ENCODE measurements at regions not wholly inside any gene's neighbourhood (a gene's known extent, or its start where the extent isn't known, plus 50 kb on each side); places are given as distances from the start of the nearest gene placed in this dataset.

DNA sequence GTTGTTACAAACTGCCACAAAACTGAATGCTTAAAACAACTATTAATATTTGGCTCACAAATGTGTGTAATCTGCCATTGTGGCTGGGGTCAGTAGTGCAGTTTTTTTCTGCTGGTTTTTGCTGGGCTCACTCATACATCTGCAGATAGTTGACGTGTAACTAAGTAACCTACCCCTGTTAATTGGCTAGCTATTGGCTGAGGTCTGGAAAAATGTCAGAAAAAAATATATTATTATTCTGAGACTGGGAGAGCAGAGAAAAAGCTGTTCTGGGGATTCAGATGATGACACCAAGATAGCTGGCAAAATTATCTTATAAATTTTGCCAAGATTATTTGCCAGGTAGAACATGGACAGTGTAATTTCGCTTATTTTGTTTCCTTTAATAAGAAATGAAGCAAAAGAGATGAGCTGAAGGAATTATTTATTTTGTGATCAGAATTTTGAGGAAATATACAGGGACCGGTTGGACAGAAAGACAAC is 616.1 kb upstream of the ADAMTS5 start:
- no peak for TF ChIP-seq YY1 (IDR thresholded peaks at IDR 0.05; ENCODE audit: low read depth)
- TF ChIP-seq ZBTB7A (IDR thresholded peaks at IDR 0.05; ENCODE audit: low read depth) = no peak
- TF ChIP-seq NFIC (IDR thresholded peaks at IDR 0.05) = no peak
- TF ChIP-seq EGR1 (IDR thresholded peaks at IDR 0.05) = no peak
- TF ChIP-seq EP300 (IDR thresholded peaks at IDR 0.05; ENCODE audit: borderline replicate concordance) = no peak
- TF ChIP-seq, protein P1, sequence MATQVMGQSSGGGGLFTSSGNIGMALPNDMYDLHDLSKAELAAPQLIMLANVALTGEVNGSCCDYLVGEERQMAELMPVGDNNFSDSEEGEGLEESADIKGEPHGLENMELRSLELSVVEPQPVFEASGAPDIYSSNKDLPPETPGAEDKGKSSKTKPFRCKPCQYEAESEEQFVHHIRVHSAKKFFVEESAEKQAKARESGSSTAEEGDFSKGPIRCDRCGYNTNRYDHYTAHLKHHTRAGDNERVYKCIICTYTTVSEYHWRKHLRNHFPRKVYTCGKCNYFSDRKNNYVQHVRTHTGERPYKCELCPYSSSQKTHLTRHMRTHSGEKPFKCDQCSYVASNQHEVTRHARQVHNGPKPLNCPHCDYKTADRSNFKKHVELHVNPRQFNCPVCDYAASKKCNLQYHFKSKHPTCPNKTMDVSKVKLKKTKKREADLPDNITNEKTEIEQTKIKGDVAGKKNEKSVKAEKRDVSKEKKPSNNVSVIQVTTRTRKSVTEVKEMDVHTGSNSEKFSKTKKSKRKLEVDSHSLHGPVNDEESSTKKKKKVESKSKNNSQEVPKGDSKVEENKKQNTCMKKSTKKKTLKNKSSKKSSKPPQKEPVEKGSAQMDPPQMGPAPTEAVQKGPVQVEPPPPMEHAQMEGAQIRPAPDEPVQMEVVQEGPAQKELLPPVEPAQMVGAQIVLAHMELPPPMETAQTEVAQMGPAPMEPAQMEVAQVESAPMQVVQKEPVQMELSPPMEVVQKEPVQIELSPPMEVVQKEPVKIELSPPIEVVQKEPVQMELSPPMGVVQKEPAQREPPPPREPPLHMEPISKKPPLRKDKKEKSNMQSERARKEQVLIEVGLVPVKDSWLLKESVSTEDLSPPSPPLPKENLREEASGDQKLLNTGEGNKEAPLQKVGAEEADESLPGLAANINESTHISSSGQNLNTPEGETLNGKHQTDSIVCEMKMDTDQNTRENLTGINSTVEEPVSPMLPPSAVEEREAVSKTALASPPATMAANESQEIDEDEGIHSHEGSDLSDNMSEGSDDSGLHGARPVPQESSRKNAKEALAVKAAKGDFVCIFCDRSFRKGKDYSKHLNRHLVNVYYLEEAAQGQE (IDR thresholded peaks at IDR 0.05; ENCODE audit: low read depth) = no peak
- no peak for TF ChIP-seq TCF12 (IDR thresholded peaks at IDR 0.05; ENCODE audit: low read depth)
- TF ChIP-seq FOXM1 (IDR thresholded peaks at IDR 0.05; ENCODE audit: borderline replicate concordance, low read depth) = no peak
- TF ChIP-seq, protein P2, sequence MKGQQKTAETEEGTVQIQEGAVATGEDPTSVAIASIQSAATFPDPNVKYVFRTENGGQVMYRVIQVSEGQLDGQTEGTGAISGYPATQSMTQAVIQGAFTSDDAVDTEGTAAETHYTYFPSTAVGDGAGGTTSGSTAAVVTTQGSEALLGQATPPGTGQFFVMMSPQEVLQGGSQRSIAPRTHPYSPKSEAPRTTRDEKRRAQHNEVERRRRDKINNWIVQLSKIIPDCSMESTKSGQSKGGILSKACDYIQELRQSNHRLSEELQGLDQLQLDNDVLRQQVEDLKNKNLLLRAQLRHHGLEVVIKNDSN (IDR thresholded peaks at IDR 0.05) = no peak
- no peak for TF ChIP-seq CREB1 (IDR thresholded peaks at IDR 0.05; ENCODE audit: low read depth)
- TF ChIP-seq TEAD4 (IDR thresholded peaks at IDR 0.05) = no peak
- TF ChIP-seq TAF1 (IDR thresholded peaks at IDR 0.05; ENCODE audit: low read depth) = no peak
- TF ChIP-seq RAD21 (IDR thresholded peaks at IDR 0.05; ENCODE audit: low read depth) = no peak

DNA sequence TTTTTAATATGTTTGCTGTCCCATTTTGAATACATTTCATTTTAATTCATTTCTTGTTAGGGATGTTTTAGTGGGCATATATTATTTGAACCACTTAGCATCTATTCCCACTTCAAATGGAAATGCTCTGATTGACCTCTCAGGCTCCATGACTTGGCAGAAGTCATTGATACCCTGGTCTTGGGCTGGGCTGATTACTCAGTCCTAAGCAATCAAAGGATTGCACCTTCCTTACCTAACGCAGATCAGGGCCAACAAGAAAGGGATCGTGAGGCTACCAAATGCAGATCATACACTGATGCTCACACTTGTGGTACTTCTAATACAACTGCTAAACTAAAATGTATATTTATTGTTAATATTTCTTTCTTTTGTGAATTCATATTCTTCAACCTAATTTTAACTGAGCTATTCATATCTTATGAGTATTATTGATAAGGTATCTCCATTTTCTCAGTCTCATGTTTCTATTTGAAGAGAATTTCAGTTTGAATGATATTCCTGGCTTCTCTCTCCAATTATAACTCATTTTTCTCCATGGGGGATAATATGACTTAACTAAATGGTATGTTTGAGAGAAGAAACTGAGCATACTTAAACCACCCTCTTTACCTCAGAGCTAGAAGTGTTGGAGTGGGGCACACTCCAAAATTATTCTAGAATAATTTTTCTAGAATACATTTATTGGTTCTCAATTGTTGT is 615.5 kb upstream of the ADAMTS5 start:
- TF ChIP-seq RAD21 (IDR thresholded peaks at IDR 0.05; ENCODE audit: low read depth) (no peak), ZBTB7A (IDR thresholded peaks at IDR 0.05; ENCODE audit: low read depth) (no peak), EP300 (IDR thresholded peaks at IDR 0.05; ENCODE audit: borderline replicate concordance) (no peak), EGR1 (IDR thresholded peaks at IDR 0.05) (no peak)
- TF ChIP-seq, protein P1 (IDR thresholded peaks at IDR 0.05; ENCODE audit: low read depth) = no peak
- TF ChIP-seq, protein P3, sequence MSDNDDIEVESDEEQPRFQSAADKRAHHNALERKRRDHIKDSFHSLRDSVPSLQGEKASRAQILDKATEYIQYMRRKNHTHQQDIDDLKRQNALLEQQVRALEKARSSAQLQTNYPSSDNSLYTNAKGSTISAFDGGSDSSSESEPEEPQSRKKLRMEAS (IDR thresholded peaks at IDR 0.05) = no peak

DNA sequence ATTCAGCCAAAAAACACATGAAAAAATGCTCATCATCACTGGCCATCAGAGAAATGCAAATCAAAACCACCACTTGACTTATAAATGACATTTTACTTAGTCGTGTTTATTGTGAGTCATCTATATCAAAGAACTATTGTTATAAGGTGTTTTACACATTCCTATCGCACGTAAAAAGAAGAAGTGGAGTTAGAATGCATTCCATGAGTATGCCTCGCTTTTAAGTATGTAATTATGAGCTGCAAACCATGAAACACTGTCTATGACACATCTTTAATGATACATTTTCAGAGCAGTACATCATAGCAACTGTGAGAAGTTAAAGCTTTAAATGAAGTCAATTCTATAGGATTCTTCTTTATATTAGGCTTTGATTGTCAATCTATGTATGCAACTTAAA is 614.3 kb upstream of the ADAMTS5 start:
- 0 out of 2 replicates have a peak, but pooled peaks have one; percentile 13 for TF ChIP-seq TEAD4 (IDR thresholded peaks at IDR 0.05)
- TF ChIP-seq RAD21 (IDR thresholded peaks at IDR 0.05; ENCODE audit: low read depth) = no peak
- TF ChIP-seq, protein P1 (IDR thresholded peaks at IDR 0.05; ENCODE audit: low read depth) = no peak
- peak; percentile 25; the same call in 1 of the 2 replicates for TF ChIP-seq EP300 (IDR thresholded peaks at IDR 0.05; ENCODE audit: borderline replicate concordance)

DNA sequence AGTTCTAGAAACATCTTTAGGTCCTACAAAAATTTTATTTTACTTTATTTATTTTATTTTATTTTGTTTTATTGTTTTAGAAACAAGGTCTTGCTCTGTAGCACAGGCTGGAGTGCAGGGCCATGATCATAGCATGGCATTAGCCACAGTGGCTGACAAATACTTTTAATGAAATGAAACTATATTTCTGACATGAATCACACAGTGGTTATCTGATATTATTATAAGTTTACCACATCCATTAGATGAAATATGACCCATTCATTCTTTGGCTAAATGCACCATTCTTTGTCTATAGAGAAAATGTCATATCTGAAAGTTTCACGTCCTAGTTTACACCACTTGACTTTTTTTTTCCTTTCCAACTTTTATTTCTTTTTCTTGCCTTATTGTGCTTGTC is 613.4 kb upstream of the ADAMTS5 start:
- no peak for TF ChIP-seq TEAD4 (IDR thresholded peaks at IDR 0.05)
- TF ChIP-seq EGR1 (IDR thresholded peaks at IDR 0.05) = no peak
- TF ChIP-seq, protein P3 (IDR thresholded peaks at IDR 0.05) = no peak
- no peak for TF ChIP-seq EP300 (IDR thresholded peaks at IDR 0.05; ENCODE audit: borderline replicate concordance)
- TF ChIP-seq YY1 (IDR thresholded peaks at IDR 0.05; ENCODE audit: low read depth) = no peak
- TF ChIP-seq, protein P1 (IDR thresholded peaks at IDR 0.05; ENCODE audit: low read depth) = no peak
- TF ChIP-seq CREB1 (IDR thresholded peaks at IDR 0.05; ENCODE audit: low read depth) = no peak
- no peak for TF ChIP-seq CEBPB (IDR thresholded peaks at IDR 0.05)
- no peak for TF ChIP-seq ZBTB7A (IDR thresholded peaks at IDR 0.05; ENCODE audit: low read depth)
- TF ChIP-seq, protein P2 (IDR thresholded peaks at IDR 0.05) = no peak
- no peak for TF ChIP-seq TCF12 (IDR thresholded peaks at IDR 0.05; ENCODE audit: low read depth)
- TF ChIP-seq FOXM1 (IDR thresholded peaks at IDR 0.05; ENCODE audit: borderline replicate concordance, low read depth) = no peak
- TF ChIP-seq TAF1 (IDR thresholded peaks at IDR 0.05; ENCODE audit: low read depth) = no peak
- TF ChIP-seq NFIC (IDR thresholded peaks at IDR 0.05) = no peak
- no peak for TF ChIP-seq RAD21 (IDR thresholded peaks at IDR 0.05; ENCODE audit: low read depth)

All from Ishikawa (cell line).